ENCODE measurements at regions not wholly inside any gene's neighbourhood (a gene's known extent, or its start where the extent isn't known, plus 50 kb on each side); places are given as distances from the start of the nearest gene placed in this dataset.

GRCh38 chr9:714675-715074, 126.8 kb upstream of the DMRT1 start:
- Histone ChIP-seq H2AFZ (no peak overlapping the region), H3K4me2 (no peak overlapping the region), H3K4me3 (no peak overlapping the region), H3K4me1 (ENCODE audit: insufficient read depth) (peaks cover 6% of the 10 kb centered on the region; the same call in 1 of the 2 replicates), H4K20me1 (replicated peaks; ENCODE audit: insufficient read depth) (peaks cover 6% of the 10 kb centered on the region; the same call in 1 of the 2 replicates), H3K9me2 (ENCODE audit: insufficient read depth) (no peaks in the 10 kb centered on the region), H3K36me3 (ENCODE audit: insufficient read depth) (no peaks in the 10 kb centered on the region; the same call in 1 of the 2 replicates), H3K27ac (ENCODE audit: low read depth) (no peak overlapping the region), H3K27me3 (ENCODE audit: insufficient read depth) (no peaks in the 10 kb centered on the region), H3K79me2 (replicated peaks; ENCODE audit: insufficient read depth) (0 out of 2 replicates have a peak, but pooled peaks cover 15% of the 10 kb centered on the region), H3F3A (replicated peaks; ENCODE audit: low read depth) (no peaks in the 10 kb centered on the region)
- H3K9me3 Mint-ChIP-seq, result no peaks in the 10 kb centered on the region; the same call in 2 of the 3 replicates
- ATAC-seq (no peak), DNase-seq (ENCODE audit: low spot score) (no peak)
- no peak for TF ChIP-seq POLR2AphosphoS5 (IDR thresholded peaks at IDR 0.05; ENCODE audit: low read depth)
- no peak for TF ChIP-seq ZNF114 (CRISPR knock-in tag; IDR thresholded peaks at IDR 0.05)
- TF ChIP-seq ETS1 (IDR thresholded peaks at IDR 0.05), result no peak
- TF ChIP-seq EZH2phosphoT487 (IDR thresholded peaks at IDR 0.05; ENCODE audit: unreplicated experiment), result no peak
- no peak for TF ChIP-seq REST (IDR thresholded peaks at IDR 0.05; ENCODE audit: unreplicated experiment)
- H3K36me3 Mint-ChIP-seq (ENCODE audit: low read depth), result peaks cover 22% of the 10 kb centered on the region
- 0 out of 3 replicates have a peak, but pooled peaks cover 3% of the 10 kb centered on the region for H3K4me1 Mint-ChIP-seq
- no peak overlapping the region for H3K4me3 Mint-ChIP-seq
- 0 out of 2 replicates have a peak overlapping the region, but pooled peaks have one; percentile 28 for H3K27ac Mint-ChIP-seq
- H3K27me3 Mint-ChIP-seq (ENCODE audit: insufficient read depth, low read depth, poor library complexity), result no peaks in the 10 kb centered on the region

GRCh38 chr9:715300-715699, 126.2 kb upstream of the DMRT1 start:
- Mint-ChIP-seq H3K27ac (no peak overlapping the region), H3K4me1 (peaks cover 7% of the 10 kb centered on the region; the same call in 2 of the 3 replicates), H3K27me3 (ENCODE audit: insufficient read depth, low read depth, poor library complexity) (no peaks in the 10 kb centered on the region), H3K4me3 (no peak overlapping the region), H3K36me3 (ENCODE audit: low read depth) (peaks cover 22% of the 10 kb centered on the region), H3K9me3 (no peaks in the 10 kb centered on the region; the same call in 2 of the 3 replicates)
- no peak overlapping the region for H2AFZ ChIP-seq
- H3K4me1 ChIP-seq (ENCODE audit: insufficient read depth), result peaks cover 12% of the 10 kb centered on the region; the same call in 1 of the 2 replicates
- H3K4me3 ChIP-seq, result no peak overlapping the region
- peaks cover 6% of the 10 kb centered on the region; the same call in 1 of the 2 replicates for H4K20me1 ChIP-seq (replicated peaks; ENCODE audit: insufficient read depth)
- DNase-seq (ENCODE audit: low spot score), result no peak
- H3K36me3 ChIP-seq (ENCODE audit: insufficient read depth), result no peaks in the 10 kb centered on the region; the same call in 1 of the 2 replicates
- no peaks in the 10 kb centered on the region for H3F3A ChIP-seq (replicated peaks; ENCODE audit: low read depth)
- H3K79me2 ChIP-seq (replicated peaks; ENCODE audit: insufficient read depth), result 0 out of 2 replicates have a peak, but pooled peaks cover 16% of the 10 kb centered on the region
- ATAC-seq, result no peak
- H3K9me2 ChIP-seq (ENCODE audit: insufficient read depth), result no peaks in the 10 kb centered on the region
- no peaks in the 10 kb centered on the region for H3K27me3 ChIP-seq (ENCODE audit: insufficient read depth)
- no peak overlapping the region for H3K4me2 ChIP-seq
- H3K27ac ChIP-seq (ENCODE audit: low read depth), result 0 out of 2 replicates have a peak overlapping the region, but pooled peaks have one; percentile 47
- TF ChIP-seq STAT1 (IDR thresholded peaks at IDR 0.05; ENCODE audit: unreplicated experiment), result no peak
- no peak for TF ChIP-seq CREB1 (CRISPR knock-in tag; IDR thresholded peaks at IDR 0.05; ENCODE audit: low read depth)
- no peak for TF ChIP-seq ZNF462 (CRISPR knock-in tag; IDR thresholded peaks at IDR 0.05)
- TF ChIP-seq NANOG (IDR thresholded peaks at IDR 0.05; ENCODE audit: borderline replicate concordance), result no peak
- TF ChIP-seq ETS1 (IDR thresholded peaks at IDR 0.05), result no peak
- no peak for TF ChIP-seq ZNF331 (CRISPR knock-in tag; IDR thresholded peaks at IDR 0.05; ENCODE audit: low read depth)

All from GM23338 (cell line).